Activated CD4-positive, alpha-beta T cell treated with anti-CD3 and anti-CD28 coated beads, Interleukin-10, Interleukin-2, amounts not matched to agents 100 ng/mL and 50 ng/mL, durations not matched to agents 16 hours and 8 hours (primary cell): ENCODE measurements at regions not wholly inside any gene's neighbourhood (a gene's known extent, or its start where the extent isn't known, plus 50 kb on each side); places are given as distances from the start of the nearest gene placed in this dataset.
"Not testable (repeated sequence)": the region's sequence is repeated elsewhere in the genome, so short reads cannot be mapped to it uniquely, and the experiment has no call there.

Experiments
- DNase-seq: peaks from one replicate; pipeline ENCODE4 v3.0.0-alpha.2; 2020

DNA sequence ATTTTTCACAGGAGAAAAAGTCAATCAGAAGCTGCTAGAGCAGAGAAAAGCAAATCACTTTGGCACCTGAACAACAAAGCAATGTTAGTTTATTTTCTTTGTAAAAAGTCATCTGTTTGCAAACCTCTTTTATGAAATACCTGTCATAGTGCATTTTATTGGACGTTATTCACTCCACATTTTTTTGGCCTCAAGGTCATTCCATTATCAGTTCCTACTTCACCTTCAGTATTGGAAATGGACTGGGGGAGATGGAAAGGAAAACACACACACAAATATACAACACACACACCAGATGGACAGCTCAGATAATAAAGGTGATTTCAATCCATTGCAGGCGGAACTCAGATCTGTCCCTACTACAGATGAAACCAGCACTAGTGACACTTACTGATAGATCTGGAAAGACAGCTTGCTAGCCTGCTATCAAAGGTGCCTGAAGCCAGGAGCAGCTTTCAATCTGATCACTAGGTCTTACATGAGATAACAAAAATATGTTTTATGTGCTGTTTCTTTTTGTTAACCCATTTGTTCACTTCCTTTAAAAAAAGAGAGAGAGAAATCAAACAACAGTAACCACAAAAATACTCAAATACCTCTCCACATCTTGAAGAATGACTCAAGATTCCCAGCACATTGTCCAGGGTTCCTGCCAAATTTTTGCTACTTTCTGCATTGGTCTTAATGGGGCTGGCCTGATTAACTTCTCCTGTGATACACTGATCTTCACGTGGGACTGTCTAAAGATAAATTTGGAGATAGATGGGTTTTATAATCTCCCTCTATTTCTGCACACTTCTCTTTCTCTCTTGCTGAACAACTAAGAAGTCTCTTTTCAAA, 844.3 kb upstream of the TENM4 start:
- no peak for DNase-seq

DNA sequence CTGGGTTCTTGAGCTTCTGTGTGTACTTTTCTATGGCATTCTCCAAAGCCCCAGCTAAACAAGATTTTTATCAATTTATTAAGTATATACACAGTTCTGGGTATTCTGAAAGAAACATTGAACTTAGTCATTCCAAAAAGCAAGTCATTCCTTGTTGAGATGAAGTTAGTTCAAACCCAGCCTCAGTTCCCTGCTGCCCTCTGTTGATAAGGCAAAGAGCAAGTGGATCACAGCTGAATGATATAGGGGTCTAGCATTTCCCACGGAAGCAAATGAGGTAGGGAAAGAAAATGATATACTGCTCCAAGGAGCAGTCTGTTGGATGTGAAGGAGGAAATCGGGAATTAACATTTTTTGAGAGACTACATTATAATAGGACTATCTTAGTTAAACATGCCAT, 841.8 kb upstream of the TENM4 start:
- no peak for DNase-seq

DNA sequence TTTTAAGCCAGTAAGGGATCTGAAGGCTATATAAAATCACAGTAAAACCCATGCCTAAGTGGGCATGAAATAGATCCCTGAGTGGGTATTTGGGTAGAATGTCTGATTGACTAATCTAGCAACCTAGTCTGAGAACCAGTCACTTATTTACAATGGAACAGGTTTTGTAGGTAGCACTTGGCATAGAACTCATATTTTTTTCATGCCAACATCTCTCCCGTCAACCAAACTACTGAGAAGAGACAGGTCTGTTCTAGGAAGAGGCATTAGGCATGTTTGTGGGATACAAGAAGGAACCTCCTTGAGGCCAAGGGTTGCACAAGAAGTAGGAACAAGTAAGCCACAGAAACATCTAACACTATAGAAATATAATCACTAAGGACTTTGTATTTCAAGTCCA, 840.4 kb upstream of the TENM4 start:
- DNase-seq = no peak

DNA sequence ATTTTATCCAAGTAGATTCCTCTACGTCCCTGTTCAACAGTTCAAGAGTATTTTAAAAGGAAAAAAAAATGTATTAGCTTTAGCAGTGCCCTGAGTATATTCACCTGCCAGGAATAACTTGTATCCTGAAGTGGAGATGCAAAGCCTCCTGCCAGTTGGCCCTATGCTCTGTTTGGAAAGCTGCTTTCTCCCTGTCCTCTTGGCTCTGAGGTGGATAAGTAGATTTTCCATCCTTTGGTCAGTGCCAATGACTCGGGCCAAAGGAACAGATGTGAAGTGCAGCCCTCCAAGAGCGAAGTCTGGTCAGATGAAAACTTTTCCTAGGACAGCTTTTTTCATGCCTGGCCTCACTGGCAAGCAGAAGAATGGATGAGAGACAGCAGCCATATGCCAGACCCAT, 839.9 kb upstream of the TENM4 start:
- no peak for DNase-seq

DNA sequence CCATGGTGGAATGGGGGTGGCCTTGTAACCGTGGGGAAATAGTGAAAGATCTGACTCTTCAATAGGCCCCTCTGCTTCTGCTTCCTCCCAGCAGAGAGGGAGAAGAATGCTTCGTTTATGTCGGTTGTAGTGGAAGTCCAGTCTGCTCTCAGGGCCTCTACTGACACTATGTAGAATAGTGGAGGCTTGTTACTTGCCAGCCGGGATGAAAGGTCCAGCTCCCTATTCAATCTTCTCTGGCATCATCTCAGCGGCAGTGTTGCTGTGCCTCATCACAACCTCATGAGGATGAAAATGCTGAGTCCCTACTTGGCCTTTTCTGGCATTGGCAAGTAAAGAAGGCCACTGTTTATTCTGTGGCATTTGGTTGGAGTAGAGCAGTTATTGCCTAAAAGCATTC, 820.9 kb upstream of the TENM4 start:
- no peak for DNase-seq

DNA sequence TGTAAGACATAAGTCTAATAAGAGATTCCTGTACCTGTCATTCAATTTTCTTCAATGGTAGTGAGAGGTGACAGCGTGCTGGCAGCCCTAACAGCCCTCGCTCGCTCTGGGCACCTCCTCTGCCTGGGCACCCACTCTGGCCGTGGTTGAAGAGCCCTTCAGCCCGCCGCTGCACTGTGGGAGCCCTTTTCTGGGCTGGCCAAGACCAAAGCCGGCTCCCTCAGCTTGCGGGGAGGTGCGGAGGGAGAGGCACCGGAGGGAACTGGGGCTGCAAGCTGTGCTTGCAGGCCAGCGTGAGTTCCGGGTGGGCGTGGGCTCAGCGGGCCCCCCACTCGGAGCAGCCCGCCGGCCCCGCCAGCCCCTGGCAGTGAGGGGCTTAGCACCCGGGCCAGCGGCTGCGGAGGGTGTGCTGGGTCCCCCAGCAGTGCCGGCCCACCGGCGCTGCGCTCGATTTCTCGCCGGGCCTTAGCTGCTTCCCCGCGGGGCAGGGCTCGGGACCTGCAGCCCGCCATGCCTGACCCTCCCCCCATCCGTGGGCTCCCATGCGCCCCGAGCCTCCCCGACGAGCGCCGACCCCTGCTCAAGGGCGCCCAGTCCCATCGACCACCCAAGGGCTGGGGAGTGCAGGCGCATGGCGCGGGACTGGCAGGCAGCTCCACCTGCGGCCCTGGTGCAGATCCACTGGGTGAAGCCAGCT, 816.6 kb upstream of the TENM4 start:
- not testable (repeated sequence) for DNase-seq

DNA sequence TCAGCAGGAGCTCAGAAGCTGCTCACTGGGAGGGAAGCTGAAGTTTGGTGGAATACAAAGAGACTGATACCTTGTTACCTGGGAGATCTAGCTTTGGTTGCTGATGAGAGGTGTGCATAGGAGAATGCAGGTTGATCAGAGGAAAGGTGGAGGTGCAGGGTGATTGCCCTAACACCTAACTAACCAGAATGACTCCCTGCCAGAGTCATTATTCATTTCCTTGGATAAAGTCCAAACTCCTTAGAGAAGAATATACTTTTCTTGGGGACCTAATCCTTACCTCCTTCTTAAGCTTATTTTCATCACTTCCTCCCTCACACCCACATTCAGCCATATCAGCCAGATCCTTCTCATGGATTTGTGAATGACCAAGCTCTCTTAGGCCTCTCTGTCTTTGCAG, 814.2 kb upstream of the TENM4 start:
- no peak for DNase-seq

DNA sequence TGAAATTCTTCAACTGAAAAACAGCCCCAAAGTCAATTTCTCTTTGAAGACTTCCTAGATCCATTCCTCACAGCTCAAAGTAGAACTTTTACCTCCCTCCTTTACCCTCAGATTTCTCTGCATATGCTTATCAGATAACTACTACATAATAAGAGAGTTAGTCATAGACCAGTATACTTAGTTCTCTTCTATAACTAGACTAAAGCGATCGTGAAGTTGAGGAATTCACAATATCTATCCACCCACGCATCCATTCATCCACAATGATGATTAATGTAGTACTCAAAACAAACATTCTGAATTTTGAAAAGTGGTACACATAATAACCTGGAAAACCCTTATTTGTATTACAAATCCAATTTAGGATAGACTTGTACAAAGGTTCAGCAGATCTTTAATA, 800.9 kb upstream of the TENM4 start:
- DNase-seq = no peak

DNA sequence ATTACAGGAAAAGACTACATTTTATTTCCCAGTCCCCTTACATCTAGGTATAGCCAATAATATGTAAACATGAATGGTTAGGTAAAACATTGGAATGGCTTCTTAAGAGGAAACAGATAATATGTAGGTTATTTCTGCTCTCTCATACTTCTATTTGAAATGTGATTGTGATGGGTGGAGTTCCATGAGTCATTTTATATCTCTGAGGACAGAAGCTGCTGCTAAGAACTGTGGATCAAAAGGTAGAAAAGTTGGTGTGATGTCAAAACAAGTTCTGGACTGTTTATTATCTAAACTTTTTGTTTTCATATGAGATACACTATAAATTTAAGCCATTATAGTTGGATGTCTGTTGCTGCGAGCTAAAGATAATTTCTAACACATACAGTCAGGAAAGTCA, 799.4 kb upstream of the TENM4 start:
- DNase-seq = no peak

DNA sequence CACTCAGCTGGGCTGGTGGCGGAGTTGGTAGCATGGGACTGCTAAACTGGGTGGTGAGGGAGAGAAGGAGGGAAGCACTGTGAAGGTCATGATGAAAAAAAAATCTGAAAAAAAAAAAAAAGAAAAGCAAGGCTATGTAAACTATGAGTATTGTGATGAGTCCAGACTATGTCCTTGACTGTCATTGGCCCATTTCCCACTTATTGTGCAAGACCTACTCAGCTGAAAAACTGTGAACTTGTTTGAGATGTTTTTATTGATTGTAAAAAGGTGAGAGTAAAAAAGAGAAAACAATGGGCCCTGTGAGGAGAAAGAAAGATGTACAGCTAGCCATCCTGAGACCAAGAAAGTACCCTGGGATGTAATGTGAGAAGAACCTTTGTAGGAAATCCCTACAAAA, 798.4 kb upstream of the TENM4 start:
- no peak for DNase-seq

DNA sequence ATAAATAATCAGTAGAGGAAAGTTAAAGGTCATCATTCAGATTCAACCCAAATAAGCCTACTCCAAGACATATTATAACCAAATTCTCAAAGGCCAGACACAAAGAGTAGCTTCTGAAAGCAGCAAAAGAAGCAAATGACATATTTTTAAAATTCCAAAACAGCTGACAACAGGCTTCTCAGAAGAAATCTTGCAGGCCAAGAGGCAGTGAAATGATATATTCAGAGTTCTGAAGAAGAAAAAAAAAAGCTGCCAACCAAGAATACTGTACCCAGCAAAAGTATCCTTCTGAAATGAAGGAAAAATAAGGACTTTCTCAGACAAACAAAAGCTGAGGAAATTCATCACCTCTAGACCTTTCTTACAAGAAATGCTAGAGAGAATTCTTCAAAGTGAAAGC, 787.1 kb upstream of the TENM4 start:
- no peak for DNase-seq

DNA sequence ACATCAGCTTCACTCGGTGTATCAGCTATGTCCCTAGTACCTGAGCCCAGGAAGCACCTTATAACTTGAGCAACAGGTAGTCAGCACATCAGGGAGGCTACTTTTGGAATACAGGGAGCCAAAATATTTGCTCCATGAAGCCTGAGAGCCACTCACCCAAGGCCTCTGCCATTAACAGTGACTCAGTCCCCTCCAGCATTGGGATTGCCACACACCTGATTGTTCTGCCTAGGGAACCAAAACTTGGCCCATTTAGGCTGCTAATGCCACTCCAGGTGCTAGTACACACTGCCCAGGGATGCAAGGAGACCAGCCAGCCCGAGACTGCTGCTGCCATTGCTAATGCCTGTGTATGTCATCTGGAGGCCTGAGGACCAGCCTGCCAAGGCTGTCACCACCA, 773.6 kb upstream of the TENM4 start:
- DNase-seq = no peak

DNA sequence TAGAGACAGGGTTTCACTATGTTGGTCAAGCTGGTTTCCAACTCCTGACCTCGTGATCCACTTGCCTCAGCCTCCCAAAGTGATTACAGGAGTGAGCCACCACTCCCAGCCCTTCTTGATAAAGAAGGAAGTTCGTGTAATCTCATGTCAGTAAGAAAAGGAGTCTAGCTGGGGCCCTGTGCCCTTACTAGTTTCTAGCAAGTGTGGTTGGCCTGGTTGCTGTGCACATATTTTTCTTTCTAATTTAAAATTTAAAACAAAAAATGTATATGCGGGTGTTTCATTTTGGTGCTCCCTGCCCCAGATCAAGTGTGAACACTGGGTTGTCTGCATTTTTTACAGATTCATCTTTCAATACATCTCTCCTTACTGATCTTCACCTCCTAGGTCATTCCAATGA, 770.8 kb upstream of the TENM4 start:
- no peak for DNase-seq

DNA sequence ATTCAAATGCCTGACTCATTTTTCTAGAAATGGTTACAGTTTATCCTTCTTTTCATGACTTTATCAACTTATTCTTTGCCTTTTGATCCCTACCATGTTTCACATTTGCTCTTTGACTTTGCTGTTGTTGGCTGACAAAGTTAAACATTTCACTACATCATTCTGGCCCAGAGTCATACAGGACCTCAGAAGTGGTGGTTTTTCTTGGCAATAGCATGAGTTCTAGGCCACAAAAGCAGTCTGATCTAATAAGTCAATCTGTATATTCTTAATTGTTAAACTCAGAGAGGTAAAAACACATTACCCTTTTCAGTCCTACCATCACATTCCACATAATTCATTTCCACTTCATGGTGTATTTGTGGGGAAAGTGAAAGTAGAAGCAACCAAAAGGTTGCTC, 763.2 kb upstream of the TENM4 start:
- DNase-seq = no peak

DNA sequence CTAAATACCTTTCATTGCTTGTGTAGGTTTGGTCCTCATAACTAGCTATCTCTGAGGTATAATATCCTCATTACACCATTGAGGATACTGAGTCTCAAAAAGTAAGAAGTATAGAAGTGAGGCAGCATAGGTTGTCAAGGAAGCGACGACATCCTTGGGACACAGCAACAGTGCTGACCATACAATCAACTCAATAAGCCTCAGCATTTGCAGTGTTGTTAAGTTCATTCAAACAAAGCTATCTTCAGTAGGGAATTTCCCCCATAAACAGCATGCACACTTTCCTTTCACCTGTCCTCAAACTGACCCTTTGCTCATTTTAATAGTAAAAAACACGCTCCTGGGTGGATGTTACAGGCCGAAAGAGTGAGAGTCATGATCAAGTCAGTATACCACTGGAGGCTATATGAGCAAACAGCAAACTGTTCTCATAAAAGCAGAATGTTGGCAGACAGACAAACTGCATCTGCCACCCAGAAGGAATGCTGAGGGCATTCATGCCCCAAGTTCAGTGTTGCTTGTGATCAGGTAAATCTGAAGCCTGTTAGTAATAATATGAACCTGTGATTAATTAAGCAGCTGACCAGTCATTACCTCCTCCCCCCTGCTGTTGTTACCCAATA, 756.2 kb upstream of the TENM4 start:
- DNase-seq = no peak

DNA sequence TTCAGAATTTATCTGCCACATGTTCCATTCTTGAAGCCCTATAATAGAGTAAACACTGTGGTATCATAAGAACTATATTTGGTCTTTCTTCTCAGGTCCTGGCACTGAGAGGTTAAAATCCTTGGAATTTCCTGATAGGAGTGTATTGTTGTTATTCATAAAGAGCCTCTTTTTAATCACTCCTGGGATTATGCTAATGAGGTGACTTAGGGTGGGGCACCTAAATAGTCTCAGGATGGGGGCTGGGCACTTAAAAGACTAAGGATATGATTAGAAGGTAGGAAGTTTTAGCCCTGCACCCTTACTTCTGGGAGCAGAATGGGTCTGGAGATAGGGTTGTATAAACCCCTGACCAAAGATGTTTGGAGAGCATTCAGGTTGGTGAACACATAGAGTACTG, 755.2 kb upstream of the TENM4 start:
- DNase-seq = no peak

DNA sequence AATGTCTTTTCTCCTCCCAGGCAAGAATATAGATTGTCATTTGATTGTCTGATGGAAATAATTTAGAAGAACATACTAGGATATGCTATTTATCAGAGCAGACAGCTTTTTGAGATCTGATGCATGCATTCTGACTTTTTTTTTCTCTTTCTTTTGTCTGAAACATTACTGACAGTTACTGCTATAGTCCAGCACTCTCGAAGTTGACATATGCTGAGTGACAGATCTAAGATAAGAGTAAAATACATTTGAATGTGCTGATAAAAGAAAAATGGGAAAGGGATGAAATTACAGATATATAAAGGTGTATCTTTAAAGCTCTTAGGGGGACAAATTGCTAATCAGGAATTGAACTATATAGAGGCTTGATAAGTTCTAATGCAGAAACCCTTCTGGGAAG, 753.8 kb upstream of the TENM4 start:
- no peak for DNase-seq

DNA sequence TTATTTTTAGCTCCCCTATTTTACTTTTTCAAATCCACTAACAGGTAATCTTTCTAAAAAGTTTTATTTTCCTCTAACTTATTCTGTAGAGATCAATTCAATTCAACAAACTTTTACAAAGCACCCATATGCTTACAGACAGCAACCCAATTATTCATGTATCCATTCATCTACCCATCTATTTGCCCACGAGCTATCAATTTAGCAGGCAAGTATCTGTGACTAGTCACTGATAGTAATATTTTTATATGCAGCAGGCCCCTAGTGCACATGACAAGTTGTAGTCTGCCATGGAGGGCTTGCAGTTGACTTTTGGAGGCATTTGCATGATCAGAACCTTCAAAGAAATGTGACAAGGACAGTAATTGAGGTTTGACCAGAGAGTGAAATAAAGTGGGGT, 753.2 kb upstream of the TENM4 start:
- no peak for DNase-seq

DNA sequence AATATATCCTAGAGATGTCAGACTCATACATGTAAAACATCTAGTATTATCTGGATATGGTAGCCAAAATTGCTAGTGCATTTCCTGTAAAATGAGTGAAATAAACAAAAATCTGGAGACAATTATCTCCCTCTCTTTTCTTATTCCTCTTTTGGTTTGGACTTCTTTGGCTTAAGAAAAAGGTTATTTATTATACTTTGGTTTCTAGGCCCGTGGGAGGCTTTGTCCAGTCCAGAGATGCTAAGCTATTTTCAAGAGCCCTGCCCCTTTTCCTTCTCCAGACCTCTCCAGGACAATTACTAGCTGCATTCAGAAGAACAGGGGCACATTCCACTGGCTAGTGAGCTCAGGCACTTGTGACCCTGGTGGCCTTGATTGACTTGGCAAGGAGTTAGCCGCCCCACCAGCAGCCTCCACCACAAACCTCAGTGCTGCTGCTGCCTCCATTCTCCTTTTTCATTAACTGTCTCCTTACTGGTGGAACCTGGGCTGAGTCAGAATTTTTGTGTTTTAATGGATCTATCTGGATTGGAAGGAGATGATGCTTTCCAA, 747.3 kb upstream of the TENM4 start:
- no peak for DNase-seq

DNA sequence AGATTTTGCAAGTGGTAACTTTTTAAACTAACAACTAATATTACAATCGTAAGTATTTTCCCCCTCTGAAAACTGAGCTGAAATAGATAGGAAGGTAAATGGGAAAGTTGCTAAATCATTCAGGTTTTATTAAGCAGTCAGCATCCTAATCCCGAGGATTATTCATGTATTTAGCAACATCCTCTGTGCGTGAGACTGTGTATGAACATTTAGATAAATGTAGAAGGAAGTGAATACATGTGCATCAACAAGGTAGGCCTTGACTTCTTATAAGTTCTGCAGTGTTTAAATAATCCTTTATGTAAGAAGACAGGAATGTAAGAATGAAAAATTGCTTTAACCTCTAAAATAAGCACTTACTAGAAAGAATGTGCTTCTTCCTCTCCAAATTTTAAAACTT, 745.9 kb upstream of the TENM4 start:
- DNase-seq = no peak

DNA sequence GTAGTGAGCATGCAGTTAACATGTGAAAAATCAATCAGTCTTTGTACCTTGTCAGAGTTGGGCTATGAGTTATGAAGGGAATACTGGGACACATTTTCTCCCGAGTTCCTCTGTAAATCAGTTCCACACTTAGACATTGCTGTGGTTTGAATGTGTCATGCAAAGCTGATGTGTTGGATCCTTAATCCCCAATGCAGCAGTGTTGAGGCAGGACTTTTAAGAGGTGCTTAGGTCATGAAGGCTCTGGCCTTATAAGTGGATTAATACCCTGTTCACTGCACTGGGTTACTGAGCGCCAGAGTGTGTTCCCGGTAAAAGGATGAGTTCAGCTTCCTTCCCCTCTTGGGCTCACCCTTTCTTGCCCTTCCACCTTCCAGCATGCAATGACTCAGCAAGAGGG, 742.1 kb upstream of the TENM4 start:
- DNase-seq = no peak

DNA sequence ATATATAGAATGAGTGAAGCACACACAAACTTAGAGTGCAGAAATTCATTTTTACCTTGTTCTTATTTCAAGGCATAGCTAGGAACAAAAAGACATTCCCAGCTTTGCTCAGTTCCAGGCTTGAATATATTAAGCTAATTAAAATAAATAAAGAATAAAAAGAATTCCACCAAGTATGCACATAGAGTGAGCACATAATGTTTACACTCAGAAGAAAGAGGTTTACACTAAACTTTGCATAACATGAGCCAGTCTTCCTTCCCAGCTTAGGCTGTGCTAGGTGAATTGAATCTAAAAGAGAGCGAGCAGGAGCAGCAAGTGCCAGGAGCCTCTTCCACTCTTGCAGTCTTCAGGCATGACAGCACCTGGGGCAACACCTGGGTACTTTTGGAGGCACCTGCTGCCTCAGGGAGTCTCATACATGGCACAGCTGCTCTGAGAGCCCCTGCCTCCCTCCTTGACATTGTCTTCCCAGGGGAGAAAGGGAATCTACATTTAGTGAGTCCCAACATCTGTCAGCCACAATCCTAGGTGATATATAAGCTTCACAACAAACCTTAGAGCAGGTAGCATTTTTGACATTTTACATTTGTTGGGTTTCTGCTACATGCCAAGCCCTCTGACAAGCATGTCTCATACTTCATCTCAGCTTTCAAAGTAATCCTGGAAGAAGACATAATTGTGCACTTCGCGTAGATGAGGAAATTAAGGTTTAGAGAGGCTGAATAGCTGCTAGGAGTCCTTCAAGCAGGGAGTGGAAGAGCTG, 732.7 kb upstream of the TENM4 start:
- no peak for DNase-seq

DNA sequence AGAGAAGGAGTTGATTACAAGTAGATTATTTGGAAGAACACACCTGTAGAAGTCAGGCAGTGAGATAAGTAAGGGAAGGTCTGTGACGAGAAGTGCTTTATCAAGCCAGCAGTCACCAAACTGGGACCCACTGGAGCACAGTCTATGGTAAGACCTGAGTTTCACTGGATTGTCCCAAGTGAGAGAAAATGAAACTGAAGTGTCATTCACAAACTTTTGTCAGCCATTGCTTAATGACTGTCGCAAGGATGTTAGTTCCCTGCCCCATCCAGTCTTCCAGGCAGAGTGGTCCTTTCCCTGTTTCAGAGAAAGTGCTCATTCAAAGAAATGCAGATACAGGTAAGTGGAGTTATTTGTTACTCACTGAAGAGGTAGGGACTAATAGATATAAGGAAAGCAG, 728.0 kb upstream of the TENM4 start:
- no peak for DNase-seq
